GM23248 (cell line): ENCODE measurements at regions not wholly inside any gene's neighbourhood (a gene's known extent, or its start where the extent isn't known, plus 50 kb on each side); places are given as distances from the start of the nearest gene placed in this dataset.

Source experiments
- EZH2 ChIP-seq: fragments of 200-600 bp; sonication (generic); IDR thresholded peaks from 2 replicates; pipeline ENCODE4 v1.6.1; 2018; ENCODE audit warnings: antibody characterized with exemption, mild to moderate bottlenecking; ENCODE audit not compliant: insufficient read depth, poor library complexity, severe bottlenecking
- EZH2phosphoT487 ChIP-seq: fragments of 200-600 bp; sonication (generic); IDR thresholded peaks from 2 replicates; pipeline ENCODE4 v1.6.1; 2018; ENCODE audit warnings: antibody characterized with exemption, moderate library complexity, mild to moderate bottlenecking, low read depth; ENCODE audit not compliant: insufficient read depth

GRCh38 chr5:92581249-92581648 is 999.8 kb downstream of the NR2F1-AS1 start:
- TF ChIP-seq EZH2, result no peak
- no peak for TF ChIP-seq EZH2phosphoT487
